ENCODE measurements at regions not wholly inside any gene's neighbourhood (a gene's known extent, or its start where the extent isn't known, plus 50 kb on each side); places are given as distances from the start of the nearest gene placed in this dataset.

- TF ChIP-seq CTCF (conservative IDR thresholded peaks at IDR 0.05 in 1 of 2, IDR thresholded peaks at IDR 0.05 in 1 of 2; ENCODE audit: low read depth in 1 of 2, low read length in 2 of 2) (no peak), EZH2 (IDR thresholded peaks at IDR 0.05; ENCODE audit: low read length, missing control alignments) (no peak)
These were observed 156.5 kb downstream of the KCNRG start for GRCh38 chr13:50171590-50172282.

Data from fibroblast of lung (primary cell).